WERI-Rb-1 (cell line): ENCODE measurements at regions not wholly inside any gene's neighbourhood (a gene's known extent, or its start where the extent isn't known, plus 50 kb on each side); places are given as distances from the start of the nearest gene placed in this dataset.

Source experiments
- DNase-seq: peaks from one replicate; pipeline ENCODE4 v3.0.0-alpha.2; 2020
- H3K27ac ChIP-seq: fragments of 250-450 bp; sonication (Bioruptor Pico); 2 replicates; pipeline ENCODE4 v1.5.1; 2020; ENCODE audit warnings: mild to moderate bottlenecking, moderate library complexity
- H3K27me3 ChIP-seq: fragments of 250-450 bp; sonication (Bioruptor Pico); 2 replicates; pipeline ENCODE4 v1.5.1; 2021; ENCODE audit warnings: mild to moderate bottlenecking, low read depth, moderate library complexity; ENCODE audit not compliant: insufficient read depth, severe bottlenecking
- H3K36me3 ChIP-seq: fragments of 250-450 bp; sonication (Bioruptor Pico); 2 replicates; pipeline ENCODE4 v1.5.1; 2020; ENCODE audit warnings: mild to moderate bottlenecking, moderate library complexity
- H3K4me3 ChIP-seq: 2 replicates; pipeline ENCODE4 v1.5.1; 2011; ENCODE audit warnings: low read depth, mild to moderate bottlenecking, control low read depth, low read length
- H3K9me3 ChIP-seq: fragments of 250-450 bp; sonication (Bioruptor Pico); 2 replicates; pipeline ENCODE4 v1.5.1; 2021; ENCODE audit warnings: mild to moderate bottlenecking, moderate library complexity; ENCODE audit not compliant: severe bottlenecking
- CTCF ChIP-seq: IDR thresholded peaks from 2 replicates; pipeline ENCODE4 v1.5.1; 2011; ENCODE audit warnings: low read depth, mild to moderate bottlenecking, control low read depth, inconsistent platforms, low read length

GRCh38 chr10:57353403-57354003 lies 914.2 kb downstream of the IPMK start:
- H3K4me3 ChIP-seq = no peak overlapping the region
- H3K9me3 ChIP-seq = no peaks in the 10 kb centered on the region
- DNase-seq = no peak
- no peak overlapping the region for H3K27ac ChIP-seq
- H3K27me3 ChIP-seq = no peaks in the 10 kb centered on the region
- no peak for TF ChIP-seq CTCF
- H3K36me3 ChIP-seq = no peaks in the 10 kb centered on the region

GRCh38 chr10:57351076-57351475 lies 916.6 kb downstream of the IPMK start:
- DNase-seq = no peak
- no peak for TF ChIP-seq CTCF
- Histone ChIP-seq H3K27ac (no peak overlapping the region), H3K9me3 (no peaks in the 10 kb centered on the region), H3K36me3 (no peaks in the 10 kb centered on the region), H3K27me3 (no peaks in the 10 kb centered on the region), H3K4me3 (no peak overlapping the region)

GRCh38 chr10:57341294-57341693 lies 926.4 kb downstream of the IPMK start:
- Histone ChIP-seq H3K27ac (no peak overlapping the region), H3K9me3 (peaks cover 22% of the 10 kb centered on the region), H3K4me3 (no peak overlapping the region), H3K36me3 (no peaks in the 10 kb centered on the region), H3K27me3 (peaks cover 3% of the 10 kb centered on the region)
- no peak for TF ChIP-seq CTCF
- no peak for DNase-seq

GRCh38 chr10:57338823-57339558 lies 928.7 kb downstream of the IPMK start:
- TF ChIP-seq CTCF = no peak
- no peak for DNase-seq

GRCh38 chr10:57336865-57337264 lies 930.8 kb downstream of the IPMK start:
- Histone ChIP-seq H3K27me3 (peaks cover 3% of the 10 kb centered on the region), H3K36me3 (no peaks in the 10 kb centered on the region), H3K4me3 (no peak overlapping the region), H3K27ac (no peak overlapping the region), H3K9me3 (peaks cover 1% of the 10 kb centered on the region)
- DNase-seq = no peak
- no peak for TF ChIP-seq CTCF

More at GRCh38 chr10:57338823-57339558, 928.7 kb downstream of the IPMK start:
- Histone ChIP-seq H3K27me3 (peaks cover 3% of the 10 kb centered on the region), H3K27ac (no peak overlapping the region), H3K36me3 (no peaks in the 10 kb centered on the region), H3K9me3 (peaks cover 21% of the 10 kb centered on the region), H3K4me3 (no peak overlapping the region)
